Sigmoid colon (tissue), 4 donors: ENCODE measurements at regions not wholly inside any gene's neighbourhood (a gene's known extent, or its start where the extent isn't known, plus 50 kb on each side); places are given as distances from the start of the nearest gene placed in this dataset.
"Not testable (repeated sequence)": the region's sequence is repeated elsewhere in the genome, so short reads cannot be mapped to it uniquely, and the experiment has no call there.

Experiments used
- CTCF ChIP-seq, 4 experiments: fragments of 450-650 bp in 3 of 4; fragments of 200-600 bp in 1 of 4; IDR thresholded peaks; one replicate each; pipeline ENCODE4 v1.5.1; 2016 to 2019; ENCODE audit warnings: antibody characterized with exemption in 4 of 4, mild to moderate bottlenecking in 3 of 4, moderate library complexity in 2 of 4
- EP300 ChIP-seq, 4 donors: sonication (generic); formaldehyde crosslinking; IDR thresholded peaks; one replicate each; pipeline ENCODE4 v1.6.1; 2017; ENCODE audit warnings: antibody characterized with exemption in 4 of 4
- POLR2AphosphoS5 ChIP-seq, 4 donors: sonication (generic); formaldehyde crosslinking; IDR thresholded peaks; one replicate each; pipeline ENCODE4 v1.6.1; 2017; ENCODE audit warnings: antibody characterized with exemption in 4 of 4

GRCh38 chr10:81207359-81207758 lies 667.6 kb upstream of the NRG3 start:
- TF ChIP-seq CTCF, POLR2AphosphoS5, EP300 (IDR thresholded peaks at IDR 0.05): not testable (repeated sequence)
